ENCODE measurements at regions not wholly inside any gene's neighbourhood (a gene's known extent, or its start where the extent isn't known, plus 50 kb on each side); places are given as distances from the start of the nearest gene placed in this dataset.
A peak's percentile ranks its signal among the peaks of the same experiment; 100 is the strongest.

GRCh38 chr22:49113758-49114157 lies 713.9 kb downstream of the BRD1 start:
- ChIA-PET POLR2A (no interaction called here), CTCF (interaction anchor here (0.7 kb wide), 1 partner anchor 400 kb away, joined by 3 read pairs; no protein-coding TSS in a partner anchor)
- no peaks in the 10 kb centered on the region for H3K36me3 ChIP-seq (ENCODE audit: control insufficient read depth in 2 of 2, insufficient read depth in 1 of 2, low read length in 2 of 2)
- no peaks in the 10 kb centered on the region for H3K4me1 ChIP-seq (ENCODE audit: control insufficient read depth, insufficient read depth, low read length)
- H3K27ac ChIP-seq (ENCODE audit: extremely low read depth, low read depth, low read length): no peak overlapping the region
- TF ChIP-seq, protein P1, sequence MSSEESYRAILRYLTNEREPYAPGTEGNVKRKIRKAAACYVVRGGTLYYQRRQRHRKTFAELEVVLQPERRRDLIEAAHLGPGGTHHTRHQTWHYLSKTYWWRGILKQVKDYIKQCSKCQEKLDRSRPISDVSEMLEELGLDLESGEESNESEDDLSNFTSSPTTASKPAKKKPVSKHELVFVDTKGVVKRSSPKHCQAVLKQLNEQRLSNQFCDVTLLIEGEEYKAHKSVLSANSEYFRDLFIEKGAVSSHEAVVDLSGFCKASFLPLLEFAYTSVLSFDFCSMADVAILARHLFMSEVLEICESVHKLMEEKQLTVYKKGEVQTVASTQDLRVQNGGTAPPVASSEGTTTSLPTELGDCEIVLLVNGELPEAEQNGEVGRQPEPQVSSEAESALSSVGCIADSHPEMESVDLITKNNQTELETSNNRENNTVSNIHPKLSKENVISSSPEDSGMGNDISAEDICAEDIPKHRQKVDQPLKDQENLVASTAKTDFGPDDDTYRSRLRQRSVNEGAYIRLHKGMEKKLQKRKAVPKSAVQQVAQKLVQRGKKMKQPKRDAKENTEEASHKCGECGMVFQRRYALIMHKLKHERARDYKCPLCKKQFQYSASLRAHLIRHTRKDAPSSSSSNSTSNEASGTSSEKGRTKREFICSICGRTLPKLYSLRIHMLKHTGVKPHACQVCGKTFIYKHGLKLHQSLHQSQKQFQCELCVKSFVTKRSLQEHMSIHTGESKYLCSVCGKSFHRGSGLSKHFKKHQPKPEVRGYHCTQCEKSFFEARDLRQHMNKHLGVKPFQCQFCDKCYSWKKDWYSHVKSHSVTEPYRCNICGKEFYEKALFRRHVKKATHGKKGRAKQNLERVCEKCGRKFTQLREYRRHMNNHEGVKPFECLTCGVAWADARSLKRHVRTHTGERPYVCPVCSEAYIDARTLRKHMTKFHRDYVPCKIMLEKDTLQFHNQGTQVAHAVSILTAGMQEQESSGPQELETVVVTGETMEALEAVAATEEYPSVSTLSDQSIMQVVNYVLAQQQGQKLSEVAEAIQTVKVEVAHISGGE (tag by site-specific recombination; conservative IDR thresholded peaks at IDR 0.05; ENCODE audit: low read depth): no peak
- TF ChIP-seq EGR2 (tag by site-specific recombination; IDR thresholded peaks at IDR 0.05; ENCODE audit: low read depth): 0 out of 2 replicates have a peak, but pooled peaks have one; percentile 21
- H3K9me3 ChIP-seq (ENCODE audit: control insufficient read depth, insufficient read depth, low read depth, low read length): no peaks in the 10 kb centered on the region
- H3K4me3 ChIP-seq (ENCODE audit: low read depth, low read length): no peak overlapping the region

DNA sequence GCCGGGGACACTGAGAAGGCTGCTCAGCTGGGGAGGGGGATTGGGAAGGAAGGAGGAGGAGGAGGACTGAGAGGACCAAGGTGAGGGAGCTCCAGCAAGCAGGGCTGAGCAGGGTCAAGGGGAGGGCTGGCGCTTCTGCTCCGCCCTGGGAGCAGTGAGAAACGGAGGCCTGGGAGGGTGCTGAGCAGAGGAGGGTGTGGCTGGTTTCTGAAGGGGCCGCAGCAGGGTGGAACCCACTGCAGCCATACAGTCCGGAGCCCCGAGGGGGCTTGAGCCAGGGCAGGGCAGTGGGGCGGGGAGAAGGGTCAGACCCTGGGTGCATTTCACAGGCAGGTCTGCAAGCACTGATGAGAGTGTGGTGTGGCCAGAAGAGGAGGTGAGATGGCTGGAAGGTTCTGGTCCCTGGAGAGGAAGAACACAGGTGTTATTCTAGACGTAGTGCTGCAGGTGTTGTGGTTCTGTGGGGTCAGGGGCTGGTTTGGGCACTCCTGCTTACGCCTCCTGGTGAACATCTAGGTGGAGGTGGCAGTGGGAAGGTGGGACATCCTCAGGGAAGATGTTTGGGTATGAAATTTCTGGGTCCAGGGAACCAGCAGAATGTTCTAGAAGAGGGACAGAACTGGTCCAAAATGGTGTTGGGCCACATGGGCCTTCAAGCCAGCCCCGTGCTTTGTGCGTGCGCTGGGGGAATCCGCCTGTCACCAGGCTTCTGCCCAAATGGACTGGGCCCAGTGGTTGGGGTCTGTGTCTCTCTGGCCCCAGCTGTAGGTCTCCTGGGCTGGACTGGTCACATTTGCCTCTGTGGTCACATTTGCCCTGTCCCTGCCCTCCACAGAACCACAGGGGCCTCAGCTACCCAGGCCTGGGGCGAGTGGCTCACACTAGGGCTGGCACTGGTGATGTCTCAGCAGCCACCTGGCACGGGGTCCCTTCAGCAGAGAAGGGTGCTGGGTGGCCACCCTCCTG lies 714.7 kb downstream of the BRD1 start:
- CTCF ChIA-PET: interaction anchor here (0.5 to 0.7 kb wide), 2 partner anchors 401 to 762 kb away, joined by 3 to 5 read pairs; no protein-coding TSS in a partner anchor
- Histone ChIP-seq H3K27ac (ENCODE audit: extremely low read depth, low read depth, low read length) (no peak overlapping the region), H3K9me3 (ENCODE audit: control insufficient read depth, insufficient read depth, low read depth, low read length) (no peaks in the 10 kb centered on the region), H3K4me1 (ENCODE audit: control insufficient read depth, insufficient read depth, low read length) (no peaks in the 10 kb centered on the region), H3K36me3 (ENCODE audit: control insufficient read depth in 2 of 2, insufficient read depth in 1 of 2, low read length in 2 of 2) (no peaks in the 10 kb centered on the region), H3K4me3 (ENCODE audit: low read depth, low read length) (no peak overlapping the region)
- POLR2A ChIA-PET: no interaction called here
- TF ChIP-seq ZNF311 (tag by site-specific recombination; IDR thresholded peaks at IDR 0.05; ENCODE audit: borderline replicate concordance): no peak
- peak; percentile 81 for TF ChIP-seq KLF1 (tag by site-specific recombination; IDR thresholded peaks at IDR 0.05)

DNA sequence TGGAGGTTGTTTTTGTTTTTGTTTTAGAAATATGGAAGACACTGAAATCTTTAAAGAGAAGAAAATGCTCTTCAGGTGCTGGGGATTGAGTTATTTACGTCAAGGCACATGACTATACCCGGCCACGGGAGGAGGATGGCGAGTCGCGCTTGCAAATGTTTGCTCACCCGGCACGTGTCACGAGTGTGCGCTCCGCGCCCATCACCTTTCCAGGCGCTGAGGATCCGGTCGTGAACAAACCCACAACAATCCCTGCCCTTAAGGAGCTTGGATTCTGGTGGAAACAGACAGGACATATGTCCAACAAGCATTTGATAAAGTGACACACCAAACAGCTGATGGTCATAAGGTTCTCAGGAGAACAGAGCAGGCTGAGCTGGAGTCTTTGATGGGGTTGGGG lies 715.5 kb downstream of the BRD1 start:
- no peak overlapping the region for H3K27ac ChIP-seq (ENCODE audit: extremely low read depth, low read depth, low read length)
- no peaks in the 10 kb centered on the region for H3K4me1 ChIP-seq (ENCODE audit: control insufficient read depth, insufficient read depth, low read length)
- POLR2A ChIA-PET: no interaction called here
- no peak overlapping the region for H3K4me3 ChIP-seq (ENCODE audit: low read depth, low read length)
- TF ChIP-seq ZNF146 (tag by site-specific recombination; IDR thresholded peaks at IDR 0.05): no peak
- no peak for TF ChIP-seq KLF10 (tag by site-specific recombination; IDR thresholded peaks at IDR 0.05)
- no peak for TF ChIP-seq ZNF175 (tag by site-specific recombination; IDR thresholded peaks at IDR 0.05)
- no peak for TF ChIP-seq ZNF596 (tag by site-specific recombination; IDR thresholded peaks at IDR 0.05)
- TF ChIP-seq ZNF324 (tag by site-specific recombination; IDR thresholded peaks at IDR 0.05): no peak
- no peak for TF ChIP-seq ZBTB17 (tag by site-specific recombination; IDR thresholded peaks at IDR 0.05)
- no peak for TF ChIP-seq ZNF16 (tag by site-specific recombination; IDR thresholded peaks at IDR 0.05; ENCODE audit: low read depth)
- no peak for TF ChIP-seq ZNF654 (tag by site-specific recombination; IDR thresholded peaks at IDR 0.05; ENCODE audit: low read depth)
- TF ChIP-seq ZNF335 (tag by site-specific recombination; conservative IDR thresholded peaks at IDR 0.05): no peak
- TF ChIP-seq ZSCAN16 (tag by site-specific recombination; IDR thresholded peaks at IDR 0.05): no peak
- no peak for TF ChIP-seq ZNF529 (tag by site-specific recombination; IDR thresholded peaks at IDR 0.05; ENCODE audit: insufficient replicate concordance)
- no peak for TF ChIP-seq ZNF18 (tag by site-specific recombination; IDR thresholded peaks at IDR 0.05)
- H3K9me3 ChIP-seq (ENCODE audit: control insufficient read depth, insufficient read depth, low read depth, low read length): no peaks in the 10 kb centered on the region
- CTCF ChIA-PET: interaction anchor here (0.5 kb wide), 1 partner anchor 763 kb away, joined by 5 read pairs; no protein-coding TSS in a partner anchor
- H3K36me3 ChIP-seq (ENCODE audit: control insufficient read depth in 2 of 2, insufficient read depth in 1 of 2, low read length in 2 of 2): no peaks in the 10 kb centered on the region
